Astrocyte (in vitro differentiated cells and primary cell): ENCODE measurements at regions not wholly inside any gene's neighbourhood (a gene's known extent, or its start where the extent isn't known, plus 50 kb on each side); places are given as distances from the start of the nearest gene placed in this dataset.

Experiments
- EZH2 ChIP-seq: IDR thresholded peaks from 2 replicates; pipeline ENCODE4 v1.6.1; 2012; ENCODE audit warnings: mild to moderate bottlenecking, low read length, inconsistent platforms; ENCODE audit not compliant: insufficient read depth
- TF ChIP-seq, protein P1 (sequence below): IDR thresholded peaks from 2 replicates; pipeline ENCODE4 v1.5.1; 2011; ENCODE audit warnings: low read depth, mild to moderate bottlenecking, inconsistent platforms, low read length, moderate library complexity; ENCODE audit not compliant: insufficient read depth

DNA sequence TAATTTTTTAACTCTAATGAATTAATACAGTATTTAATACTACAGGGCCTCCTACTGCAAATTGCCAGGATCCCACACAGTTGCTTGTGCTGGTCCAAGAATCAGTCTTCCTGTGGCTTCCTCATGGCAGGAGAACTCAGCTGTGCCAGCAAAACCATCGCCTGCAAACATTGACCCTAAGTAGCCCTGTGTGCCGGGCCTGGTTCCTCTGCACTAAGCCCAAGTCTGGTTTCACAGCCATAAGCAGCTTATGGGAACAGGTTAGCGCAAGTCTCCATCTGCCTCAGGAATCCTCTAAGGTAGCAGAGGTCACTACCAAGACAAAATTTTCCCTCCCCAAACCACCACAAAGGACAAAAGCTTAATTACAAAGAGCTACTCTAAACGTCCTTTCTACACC lies 216.6 kb downstream of the PLA2G4A start:
- TF ChIP-seq, protein P1, sequence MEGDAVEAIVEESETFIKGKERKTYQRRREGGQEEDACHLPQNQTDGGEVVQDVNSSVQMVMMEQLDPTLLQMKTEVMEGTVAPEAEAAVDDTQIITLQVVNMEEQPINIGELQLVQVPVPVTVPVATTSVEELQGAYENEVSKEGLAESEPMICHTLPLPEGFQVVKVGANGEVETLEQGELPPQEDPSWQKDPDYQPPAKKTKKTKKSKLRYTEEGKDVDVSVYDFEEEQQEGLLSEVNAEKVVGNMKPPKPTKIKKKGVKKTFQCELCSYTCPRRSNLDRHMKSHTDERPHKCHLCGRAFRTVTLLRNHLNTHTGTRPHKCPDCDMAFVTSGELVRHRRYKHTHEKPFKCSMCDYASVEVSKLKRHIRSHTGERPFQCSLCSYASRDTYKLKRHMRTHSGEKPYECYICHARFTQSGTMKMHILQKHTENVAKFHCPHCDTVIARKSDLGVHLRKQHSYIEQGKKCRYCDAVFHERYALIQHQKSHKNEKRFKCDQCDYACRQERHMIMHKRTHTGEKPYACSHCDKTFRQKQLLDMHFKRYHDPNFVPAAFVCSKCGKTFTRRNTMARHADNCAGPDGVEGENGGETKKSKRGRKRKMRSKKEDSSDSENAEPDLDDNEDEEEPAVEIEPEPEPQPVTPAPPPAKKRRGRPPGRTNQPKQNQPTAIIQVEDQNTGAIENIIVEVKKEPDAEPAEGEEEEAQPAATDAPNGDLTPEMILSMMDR: no peak
- no peak for TF ChIP-seq EZH2
